ENCODE measurements at regions not wholly inside any gene's neighbourhood (a gene's known extent, or its start where the extent isn't known, plus 50 kb on each side); places are given as distances from the start of the nearest gene placed in this dataset.
A peak's percentile ranks its signal among the peaks of the same experiment; 100 is the strongest.
"Not testable (repeated sequence)": the region's sequence is repeated elsewhere in the genome, so short reads cannot be mapped to it uniquely, and the experiment has no call there.

GRCh38 chrX:113429011-113429410 lies 588.4 kb upstream of the AMOT start:
- intact Hi-C loops (cut with micrococcal nuclease): no loop called here
- DNase-seq: no peak
- no peak for ATAC-seq

- ATAC-seq (no peak), DNase-seq (no peak)
- intact Hi-C loops (cut with micrococcal nuclease): no loop called here
These were observed 581.7 kb upstream of the AMOT start for GRCh38 chrX:113422323-113422722.

GRCh38 chrX:113421432-113421831 lies 580.8 kb upstream of the AMOT start:
- intact Hi-C loops (cut with micrococcal nuclease): no loop called here
- no peak for ATAC-seq

GRCh38 chrX:113412106-113412505 lies 571.5 kb upstream of the AMOT start:
- DNase-seq (no peak), ATAC-seq (no peak)
- intact Hi-C loops (cut with micrococcal nuclease): no loop called here

More at GRCh38 chrX:113421432-113421831, 580.8 kb upstream of the AMOT start:
- no peak for DNase-seq

- DNase-seq (no peak), ATAC-seq (no peak)
- intact Hi-C loops (cut with micrococcal nuclease): no loop called here
These were observed 568.2 kb upstream of the AMOT start for GRCh38 chrX:113408843-113409242.

GRCh38 chrX:113400193-113400704 lies 559.6 kb upstream of the AMOT start:
- DNase-seq (no peak), ATAC-seq (no peak)
- intact Hi-C loops (cut with micrococcal nuclease): no loop called here

GRCh38 chrX:113399506-113400192 lies 559.0 kb upstream of the AMOT start:
- intact Hi-C loops (cut with micrococcal nuclease): no loop called here
- ATAC-seq (no peak), DNase-seq (no peak)

GRCh38 chrX:113392355-113392754 lies 551.7 kb upstream of the AMOT start:
- intact Hi-C loops (cut with micrococcal nuclease): no loop called here
- ATAC-seq: no peak
- DNase-seq: no peak

GRCh38 chrX:113391875-113392274 lies 551.2 kb upstream of the AMOT start:
- ATAC-seq: no peak
- no peak for DNase-seq
- intact Hi-C loops (cut with micrococcal nuclease): no loop called here

- ATAC-seq (no peak), DNase-seq (no peak)
- intact Hi-C loops (cut with micrococcal nuclease): no loop called here
These were observed 549.9 kb upstream of the AMOT start for GRCh38 chrX:113390531-113390930.

- ATAC-seq: no peak
- DNase-seq: no peak
- intact Hi-C loops (cut with micrococcal nuclease): no loop called here
These were observed 549.2 kb upstream of the AMOT start for GRCh38 chrX:113389846-113390245.

- DNase-seq (no peak), ATAC-seq (peak; percentile 60)
- intact Hi-C loops (cut with micrococcal nuclease): no loop called here
These were observed 544.0 kb upstream of the AMOT start for GRCh38 chrX:113384628-113385027.

- DNase-seq; ATAC-seq; intact Hi-C loops (cut with micrococcal nuclease): not testable (repeated sequence)
These were observed 532.8 kb upstream of the AMOT start for GRCh38 chrX:113373421-113373820.

GRCh38 chrX:113370006-113370405 lies 529.4 kb upstream of the AMOT start:
- DNase-seq (no peak), ATAC-seq (no peak)
- intact Hi-C loops (cut with micrococcal nuclease): no loop called here

- DNase-seq (no peak), ATAC-seq (no peak)
- intact Hi-C loops (cut with micrococcal nuclease): no loop called here
These were observed 528.4 kb upstream of the AMOT start for GRCh38 chrX:113369056-113369455.

- intact Hi-C loops (cut with micrococcal nuclease): no loop called here
- DNase-seq (no peak), ATAC-seq (no peak)
These were observed 512.5 kb upstream of the AMOT start for GRCh38 chrX:113353134-113353533.

GRCh38 chrX:113330416-113330815 lies 489.8 kb upstream of the AMOT start:
- ATAC-seq (no peak), DNase-seq (no peak)
- intact Hi-C loops (cut with micrococcal nuclease): no loop called here

- intact Hi-C loops (cut with micrococcal nuclease): no loop called here
- ATAC-seq (no peak), DNase-seq (no peak)
These were observed 475.3 kb upstream of the AMOT start for GRCh38 chrX:113315927-113316326.

GRCh38 chrX:113305496-113305895 lies 464.9 kb upstream of the AMOT start:
- ATAC-seq: no peak
- DNase-seq: no peak
- intact Hi-C loops (cut with micrococcal nuclease): no loop called here

- intact Hi-C loops (cut with micrococcal nuclease): no loop called here
- ATAC-seq (no peak), DNase-seq (no peak)
These were observed 459.9 kb upstream of the AMOT start for GRCh38 chrX:113300580-113300979.

- no peak for ATAC-seq
- intact Hi-C loops (cut with micrococcal nuclease): no loop called here
These were observed 456.8 kb upstream of the AMOT start for GRCh38 chrX:113297437-113297836.

More at GRCh38 chrX:113297437-113297836, 456.8 kb upstream of the AMOT start:
- no peak for DNase-seq

Measured in left ventricle myocardium superior (tissue), 1 donor.